ENCODE measurements at regions not wholly inside any gene's neighbourhood (a gene's known extent, or its start where the extent isn't known, plus 50 kb on each side); places are given as distances from the start of the nearest gene placed in this dataset.

DNA sequence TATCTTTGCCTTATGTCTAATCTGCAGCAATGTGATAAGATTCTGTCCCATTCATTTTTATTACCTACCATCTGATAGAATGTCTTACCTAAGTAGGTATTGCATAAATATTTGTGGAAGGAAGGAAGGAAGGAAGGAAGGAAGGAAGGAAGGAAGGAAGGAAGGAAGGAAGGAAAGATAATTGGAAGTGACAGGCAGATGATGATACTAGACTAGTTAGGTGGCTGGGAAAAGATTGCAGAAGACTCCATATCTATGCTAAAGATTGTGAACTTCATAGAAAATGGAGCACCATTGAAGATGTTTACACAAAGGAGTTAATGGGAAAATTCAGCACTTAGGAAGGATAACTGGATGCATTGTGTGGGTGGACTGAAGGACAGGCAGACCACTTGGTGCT, 909.0 kb downstream of the EPHA4 start:
- Histone ChIP-seq H3K27me3 (no peaks in the 10 kb centered on the region), H3K27ac (no peak overlapping the region), H3K4me1 (peaks cover 4% of the 10 kb centered on the region), H3K4me3 (no peak overlapping the region), H3K9me3 (no peaks in the 10 kb centered on the region), H3K36me3 (no peaks in the 10 kb centered on the region)
- intact Hi-C loops (cut with DNase I): no loop called here
- DNase-seq (ENCODE audit: extremely low spot score in 2 of 2): no peak
- TF ChIP-seq POLR2AphosphoS5 (IDR thresholded peaks at IDR 0.05; ENCODE audit: insufficient read depth in 1 of 2, low read depth in 1 of 2): no peak
- no peak for TF ChIP-seq POLR2A (IDR thresholded peaks at IDR 0.05)
- TF ChIP-seq CTCF (IDR thresholded peaks at IDR 0.05): no peak

DNA sequence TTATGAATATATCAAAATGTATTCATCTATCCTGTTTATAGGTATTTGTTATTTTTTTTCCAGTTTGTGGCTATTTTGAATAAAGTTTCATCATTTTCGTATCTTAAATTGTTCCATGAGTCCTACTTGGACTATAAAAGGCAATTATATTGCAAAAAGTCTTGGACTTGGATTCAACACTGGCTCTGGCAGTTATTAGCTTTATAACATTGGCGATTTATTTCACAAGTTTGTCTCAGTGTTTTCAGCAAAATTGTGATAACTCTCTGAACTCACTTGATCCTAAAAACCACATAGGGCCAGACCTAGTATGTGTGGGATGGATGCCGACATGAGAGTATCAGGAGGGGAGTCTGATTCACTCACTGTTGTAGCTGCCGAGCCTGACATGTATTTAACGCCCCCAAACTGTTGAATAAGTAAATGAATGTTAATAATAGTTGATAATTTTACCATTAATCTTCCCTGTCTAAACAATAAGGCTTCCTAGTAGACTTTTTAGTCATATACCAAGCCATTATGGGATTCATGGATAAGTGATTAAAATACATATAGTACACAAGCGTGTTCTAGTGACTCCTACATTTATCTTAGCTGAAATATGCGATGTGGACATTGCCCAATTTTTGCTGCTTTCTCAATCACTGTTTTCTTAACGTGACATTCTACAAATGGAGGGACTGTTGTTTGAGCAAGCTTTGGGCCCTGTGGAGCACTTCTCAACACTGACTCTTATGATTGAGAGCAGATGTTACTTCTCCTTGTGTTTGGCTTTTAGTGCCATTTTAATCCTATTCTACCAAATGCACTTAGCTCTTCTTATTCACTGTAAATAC, 907.6 kb downstream of the EPHA4 start:
- intact Hi-C loops (cut with DNase I): no loop called here
- no peaks in the 10 kb centered on the region for H3K9me3 ChIP-seq
- H3K4me1 ChIP-seq: peaks cover 4% of the 10 kb centered on the region
- no peak overlapping the region for H3K27ac ChIP-seq
- no peak overlapping the region for H3K4me3 ChIP-seq
- no peaks in the 10 kb centered on the region for H3K27me3 ChIP-seq
- DNase-seq (ENCODE audit: extremely low spot score in 2 of 2): no peak
- H3K36me3 ChIP-seq: no peaks in the 10 kb centered on the region
- no peak for TF ChIP-seq POLR2AphosphoS5 (IDR thresholded peaks at IDR 0.05; ENCODE audit: insufficient read depth in 1 of 2, low read depth in 1 of 2)
- no peak for TF ChIP-seq CTCF (IDR thresholded peaks at IDR 0.05)

GRCh38 chr2:220665108-220665471, 907.0 kb downstream of the EPHA4 start:
- Histone ChIP-seq H3K36me3 (no peaks in the 10 kb centered on the region), H3K9me3 (no peaks in the 10 kb centered on the region), H3K4me1 (peaks cover 4% of the 10 kb centered on the region), H3K27ac (no peak overlapping the region), H3K27me3 (no peaks in the 10 kb centered on the region), H3K4me3 (no peak overlapping the region)
- intact Hi-C loops (cut with DNase I): no loop called here
- TF ChIP-seq POLR2AphosphoS5 (IDR thresholded peaks at IDR 0.05; ENCODE audit: insufficient read depth in 1 of 2, low read depth in 1 of 2) (no peak), POLR2A (IDR thresholded peaks at IDR 0.05) (no peak)
- no peak for DNase-seq (ENCODE audit: extremely low spot score in 2 of 2)

DNA sequence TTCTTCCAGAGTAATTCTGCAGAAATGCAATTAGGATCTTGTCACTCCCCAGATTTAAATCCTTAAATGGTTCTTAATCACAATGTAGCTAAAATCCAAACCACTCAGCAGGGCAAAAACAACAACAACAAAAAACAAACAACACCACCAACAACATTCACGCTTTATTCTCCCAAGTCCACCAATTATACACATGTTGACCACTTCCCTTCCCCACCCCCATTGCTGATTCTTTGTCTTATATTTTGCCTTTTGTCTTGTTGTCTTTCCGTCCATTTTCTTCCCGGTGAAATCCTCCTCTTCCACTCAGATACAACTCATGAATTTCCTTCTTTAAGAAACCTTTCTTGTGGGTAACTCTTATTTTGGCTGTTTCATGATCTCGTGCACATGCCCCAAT, 902.8 kb downstream of the EPHA4 start:
- no peaks in the 10 kb centered on the region for H3K4me1 ChIP-seq
- TF ChIP-seq POLR2A (IDR thresholded peaks at IDR 0.05): no peak
- no peak for TF ChIP-seq POLR2AphosphoS5 (IDR thresholded peaks at IDR 0.05; ENCODE audit: insufficient read depth in 1 of 2, low read depth in 1 of 2)
- no peak for TF ChIP-seq CTCF (IDR thresholded peaks at IDR 0.05)
- DNase-seq (ENCODE audit: extremely low spot score in 2 of 2): no peak
- H3K36me3 ChIP-seq: no peaks in the 10 kb centered on the region
- H3K27ac ChIP-seq: no peak overlapping the region
- no peaks in the 10 kb centered on the region for H3K9me3 ChIP-seq
- intact Hi-C loops (cut with DNase I): no loop called here
- no peaks in the 10 kb centered on the region for H3K27me3 ChIP-seq
- H3K4me3 ChIP-seq: no peak overlapping the region

GRCh38 chr2:220670511-220670910, 901.6 kb downstream of the EPHA4 start:
- intact Hi-C loops (cut with DNase I): no loop called here
- no peaks in the 10 kb centered on the region for H3K27me3 ChIP-seq
- no peaks in the 10 kb centered on the region for H3K4me1 ChIP-seq
- H3K36me3 ChIP-seq: no peaks in the 10 kb centered on the region
- TF ChIP-seq POLR2AphosphoS5 (IDR thresholded peaks at IDR 0.05; ENCODE audit: insufficient read depth in 1 of 2, low read depth in 1 of 2) (no peak), POLR2A (IDR thresholded peaks at IDR 0.05) (no peak), CTCF (IDR thresholded peaks at IDR 0.05) (no peak)
- no peak overlapping the region for H3K4me3 ChIP-seq
- no peak for DNase-seq (ENCODE audit: extremely low spot score in 2 of 2)
- H3K27ac ChIP-seq: no peak overlapping the region
- no peaks in the 10 kb centered on the region for H3K9me3 ChIP-seq
